Neuronal stem cell (in vitro differentiated cells): ENCODE measurements at regions not wholly inside any gene's neighbourhood (a gene's known extent, or its start where the extent isn't known, plus 50 kb on each side); places are given as distances from the start of the nearest gene placed in this dataset.

Source experiments
- DNase-seq: peaks from one replicate; pipeline ENCODE4 v3.0.0-alpha.2; 2013; ENCODE audit warnings: low spot score
- H2AFZ ChIP-seq: one replicate; pipeline ENCODE4 v1.6.1; 2013; ENCODE audit warnings: mild to moderate bottlenecking, low read length, inconsistent platforms
- H2AK5ac ChIP-seq: 2 replicates; pipeline ENCODE4 v1.6.1; 2013; ENCODE audit warnings: low read depth, mild to moderate bottlenecking, inconsistent platforms, low read length, moderate library complexity, mixed read lengths
- H2BK120ac ChIP-seq: 2 replicates; pipeline ENCODE4 v1.6.1; 2013; ENCODE audit warnings: low read depth, mild to moderate bottlenecking, inconsistent platforms, low read length, moderate library complexity, mixed read lengths
- H2BK12ac ChIP-seq: one replicate; pipeline ENCODE4 v1.6.1; 2013; ENCODE audit warnings: low read length, inconsistent platforms
- H2BK15ac ChIP-seq: 2 replicates; pipeline ENCODE4 v1.6.1; 2013; ENCODE audit warnings: mild to moderate bottlenecking, low read length, inconsistent platforms, mixed read lengths
- H2BK5ac ChIP-seq: one replicate; pipeline ENCODE4 v1.6.1; 2013; ENCODE audit warnings: inconsistent platforms, mild to moderate bottlenecking, low read length, moderate library complexity
- H3K14ac ChIP-seq: one replicate; pipeline ENCODE4 v1.6.1; 2013; ENCODE audit warnings: low read length, inconsistent platforms
- H3K18ac ChIP-seq: 2 replicates; pipeline ENCODE4 v1.6.1; 2013; ENCODE audit warnings: low read length, inconsistent platforms
- H3K23ac ChIP-seq: 2 replicates; pipeline ENCODE4 v1.6.1; 2013; ENCODE audit warnings: low read depth, mild to moderate bottlenecking, mixed read lengths, low read length, inconsistent platforms; ENCODE audit not compliant: poor library complexity
- H3K27ac ChIP-seq: replicated peaks from 3 replicates; pipeline ENCODE4 v1.5.1; 2013; ENCODE audit warnings: low read length, inconsistent platforms
- H3K27me3 ChIP-seq, 3 experiments: 2 replicates each; pipeline ENCODE4 v1.6.1; 2013; ENCODE audit warnings: low read length in 3 of 3, mild to moderate bottlenecking in 2 of 3, inconsistent platforms in 1 of 3, low read depth in 1 of 3, mixed read lengths in 1 of 3, moderate library complexity in 1 of 3; ENCODE audit not compliant: control insufficient read depth in 3 of 3, insufficient read depth in 3 of 3
- H3K36me3 ChIP-seq, 2 donors: replicated peaks in 1 of 2; 2 replicates each; pipeline ENCODE4 v1.6.1; 2013; ENCODE audit warnings: low read length in 2 of 2; ENCODE audit not compliant: control insufficient read depth in 2 of 2, insufficient read depth in 2 of 2
- H3K4ac ChIP-seq: 2 replicates; pipeline ENCODE4 v1.6.1; 2013; ENCODE audit warnings: inconsistent platforms, mild to moderate bottlenecking, low read length, moderate library complexity
- H3K4me1 ChIP-seq, 2 donors: 1 replicate in 1 of 2; 2 replicates in 1 of 2; pipeline ENCODE4 v1.6.1; 2013; ENCODE audit warnings: low read length in 2 of 2, low read depth in 1 of 2; ENCODE audit not compliant: control insufficient read depth in 2 of 2, insufficient read depth in 1 of 2
- H3K4me2 ChIP-seq: one replicate; pipeline ENCODE4 v1.6.1; 2013; ENCODE audit warnings: mild to moderate bottlenecking, low read length, inconsistent platforms; ENCODE audit not compliant: insufficient read depth, poor library complexity, severe bottlenecking
- H3K4me3 ChIP-seq, 2 donors: 2 replicates each; pipeline ENCODE4 v1.5.1; 2013; ENCODE audit warnings: low read length in 2 of 2, mild to moderate bottlenecking in 2 of 2, inconsistent platforms in 1 of 2, moderate library complexity in 1 of 2
- H3K79me1 ChIP-seq: one replicate; pipeline ENCODE4 v1.6.1; 2013; ENCODE audit warnings: low read depth, mild to moderate bottlenecking, inconsistent platforms, low read length, moderate library complexity
- H3K9ac ChIP-seq: one replicate; pipeline ENCODE4 v1.6.1; 2013; ENCODE audit warnings: mild to moderate bottlenecking, low read depth, low read length, inconsistent platforms; ENCODE audit not compliant: poor library complexity
- H3K9me3 ChIP-seq, 2 donors: replicated peaks in 1 of 2; 2 replicates each; pipeline versions ENCODE3 to v1.6.1; 2013; ENCODE audit warnings: low read length in 2 of 2, mild to moderate bottlenecking in 2 of 2, inconsistent platforms in 1 of 2, low read depth in 1 of 2, mixed read lengths in 1 of 2, moderate library complexity in 1 of 2; ENCODE audit not compliant: control insufficient read depth in 2 of 2, insufficient read depth in 1 of 2
- H4K8ac ChIP-seq: one replicate; pipeline ENCODE4 v1.6.1; 2013; ENCODE audit warnings: low read depth, mild to moderate bottlenecking, inconsistent platforms, low read length, moderate library complexity
- H4K91ac ChIP-seq: one replicate; pipeline ENCODE4 v1.6.1; 2013; ENCODE audit warnings: low read length, low read depth, mild to moderate bottlenecking, inconsistent platforms; ENCODE audit not compliant: poor library complexity
- WGBS, 2 donors: extraction: QIAGEN DNeasy Blood & Tissue Kit; methylation state at CpG; one replicate each; pipeline ENCODE4 v1.1.7; 2013; ENCODE audit warnings: missing lambda C conversion rate in 2 of 2, mixed read lengths in 1 of 2; ENCODE audit not compliant: insufficient read length in 2 of 2, insufficient replicate concordance in 1 of 2; ENCODE audit errors: extremely low coverage in 2 of 2; 5-methylcytosine and 5-hydroxymethylcytosine counted together

GRCh38 chr5:30831605-30832004, 361.9 kb upstream of the CDH6 start:
- H3K4ac ChIP-seq, result no peak overlapping the region
- no peak overlapping the region for H4K8ac ChIP-seq
- H4K91ac ChIP-seq, result no peak overlapping the region
- H2BK12ac ChIP-seq, result no peak overlapping the region
- no peak overlapping the region for H3K18ac ChIP-seq
- H3K27me3 ChIP-seq, result no peaks in the 10 kb centered on the region
- H3K14ac ChIP-seq, result no peak overlapping the region
- whole genome bisulfite sequencing, 2 donors, result no CpG with 5 or more reads among the region's 1 CpG
- no peak overlapping the region for H2BK5ac ChIP-seq
- H3K9ac ChIP-seq, result no peak overlapping the region
- H3K36me3 ChIP-seq, result no peaks in the 10 kb centered on the region
- H3K4me1 ChIP-seq, result peaks cover 0 to 3% of the 10 kb centered on the region in 2 donors
- no peaks in the 10 kb centered on the region for H3K79me1 ChIP-seq
- no peak overlapping the region for H2BK120ac ChIP-seq
- DNase-seq, result no peak
- no peak overlapping the region for H3K4me3 ChIP-seq
- H3K27ac ChIP-seq, result no peak overlapping the region
- H3K4me2 ChIP-seq, result no peak overlapping the region
- no peak overlapping the region for H2AFZ ChIP-seq
- no peak overlapping the region for H2BK15ac ChIP-seq
- H3K23ac ChIP-seq, result no peak overlapping the region
- H3K9me3 ChIP-seq, result no peaks in the 10 kb centered on the region
- H2AK5ac ChIP-seq, result no peak overlapping the region

GRCh38 chr5:30831123-30831522, 362.4 kb upstream of the CDH6 start:
- H3K4ac ChIP-seq, result no peak overlapping the region
- no peak overlapping the region for H3K27ac ChIP-seq
- H3K18ac ChIP-seq, result no peak overlapping the region
- WGBS, 2 donors, result no CpG with 5 or more reads among the region's 3 CpGs
- H3K9ac ChIP-seq, result no peak overlapping the region
- peaks cover 0 to 3% of the 10 kb centered on the region in 2 donors for H3K4me1 ChIP-seq
- no peaks in the 10 kb centered on the region for H3K9me3 ChIP-seq
- H3K27me3 ChIP-seq, result no peaks in the 10 kb centered on the region
- H4K91ac ChIP-seq, result no peak overlapping the region
- H3K14ac ChIP-seq, result no peak overlapping the region
- H3K36me3 ChIP-seq, result no peaks in the 10 kb centered on the region
- no peak overlapping the region for H2BK12ac ChIP-seq
- no peak overlapping the region for H3K23ac ChIP-seq
- H2AFZ ChIP-seq, result no peak overlapping the region
- no peak overlapping the region for H3K4me3 ChIP-seq
- H2BK15ac ChIP-seq, result no peak overlapping the region
- no peaks in the 10 kb centered on the region for H3K79me1 ChIP-seq
- H3K4me2 ChIP-seq, result no peak overlapping the region
- H4K8ac ChIP-seq, result no peak overlapping the region
- DNase-seq, result no peak
- no peak overlapping the region for H2BK120ac ChIP-seq
- H2BK5ac ChIP-seq, result no peak overlapping the region
- H2AK5ac ChIP-seq, result no peak overlapping the region

GRCh38 chr5:30811298-30811697, 382.2 kb upstream of the CDH6 start:
- H2BK12ac ChIP-seq, result no peak overlapping the region
- H3K27me3 ChIP-seq, result no peaks in the 10 kb centered on the region
- H3K4ac ChIP-seq, result no peak overlapping the region
- H4K8ac ChIP-seq, result no peak overlapping the region
- H3K79me1 ChIP-seq, result no peaks in the 10 kb centered on the region
- no peak overlapping the region for H3K27ac ChIP-seq
- H2AK5ac ChIP-seq, result no peak overlapping the region
- H3K9me3 ChIP-seq, result no peaks in the 10 kb centered on the region
- H3K23ac ChIP-seq, result no peak overlapping the region
- no peak overlapping the region for H3K14ac ChIP-seq
- H2BK120ac ChIP-seq, result no peak overlapping the region
- no peak overlapping the region for H2AFZ ChIP-seq
- no peak overlapping the region for H3K18ac ChIP-seq
- H3K4me1 ChIP-seq, result no peaks in the 10 kb centered on the region
- no peak overlapping the region for H3K9ac ChIP-seq
- H4K91ac ChIP-seq, result no peak overlapping the region
- H2BK15ac ChIP-seq, result no peak overlapping the region
- H3K4me3 ChIP-seq, result no peak overlapping the region
- WGBS, 2 donors, result no CpG with 5 or more reads among the region's 3 CpGs
- no peak overlapping the region for H3K4me2 ChIP-seq
- H2BK5ac ChIP-seq, result no peak overlapping the region
- DNase-seq, result no peak
- no peaks in the 10 kb centered on the region for H3K36me3 ChIP-seq

GRCh38 chr5:30809933-30810332, 383.6 kb upstream of the CDH6 start:
- Histone ChIP-seq H3K23ac (no peak overlapping the region), H3K4me3 (no peak overlapping the region), H3K79me1 (no peaks in the 10 kb centered on the region)

More at GRCh38 chr5:30809933-30810332, 383.6 kb upstream of the CDH6 start:
- no peaks in the 10 kb centered on the region for H3K27me3 ChIP-seq
- H3K9ac ChIP-seq, result no peak overlapping the region
- no peak overlapping the region for H3K4me2 ChIP-seq
- H3K27ac ChIP-seq, result no peak overlapping the region
- WGBS, 2 donors, result no CpG with 5 or more reads among the region's 1 CpG
- no peak overlapping the region for H4K91ac ChIP-seq
- H3K18ac ChIP-seq, result no peak overlapping the region
- H2AFZ ChIP-seq, result no peak overlapping the region
- no peak overlapping the region for H2AK5ac ChIP-seq
- H4K8ac ChIP-seq, result no peak overlapping the region
- H3K14ac ChIP-seq, result no peak overlapping the region
- no peaks in the 10 kb centered on the region for H3K9me3 ChIP-seq
- no peak overlapping the region for H2BK15ac ChIP-seq
- no peak overlapping the region for H3K4ac ChIP-seq
- H2BK12ac ChIP-seq, result no peak overlapping the region
- H3K4me1 ChIP-seq, result peaks cover 0 to under 1% of the 10 kb centered on the region in 2 donors
- H3K36me3 ChIP-seq, result no peaks in the 10 kb centered on the region
- no peak overlapping the region for H2BK5ac ChIP-seq
- H2BK120ac ChIP-seq, result no peak overlapping the region
- no peak for DNase-seq
